IMR-90 (cell line): ENCODE measurements at regions not wholly inside any gene's neighbourhood (a gene's known extent, or its start where the extent isn't known, plus 50 kb on each side); places are given as distances from the start of the nearest gene placed in this dataset.
A peak's percentile ranks its signal among the peaks of the same experiment; 100 is the strongest.

Experiments used
- ATAC-seq: fragments of 200-7000 bp; cut with Tn5 transposase; 2 replicates; pipeline ENCODE4 v1.9.1; 2020; ENCODE audit warnings: low read depth, mild to moderate bottlenecking, moderate library complexity
- BruUV-seq: library from RNA; stranded (reverse); fragments of 400-500 nt; replicated peaks from 2 replicates; lab custom pipeline; 2021; lab: Mats Ljungman, UMichigan
- CTCF ChIA-PET: fragments of 300-600 bp; formaldehyde crosslinking; extraction: SDS; loops from one replicate; lab custom pipeline; 2021; ENCODE audit warnings: antibody characterized with exemption; lab: Yijun Ruan, JAX
- POLR2A ChIA-PET: fragments of 300-600 bp; sonication (Branson Sonifier 250); formaldehyde crosslinking; loops from one replicate; lab custom pipeline; 2022; ENCODE audit warnings: antibody characterized with exemption; ENCODE audit not compliant: unreplicated experiment; lab: Charles Lee
- DNase-seq: peaks from one replicate; pipeline ENCODE4 v3.0.0; 2013
- H2AFZ ChIP-seq: replicated peaks from 2 replicates; pipeline ENCODE3; 2013; ENCODE audit warnings: low read length, mild to moderate bottlenecking; ENCODE audit not compliant: poor library complexity
- H2AK5ac ChIP-seq: 2 replicates; pipeline ENCODE4 v1.6.1; 2013; ENCODE audit warnings: low read depth, low read length, inconsistent platforms
- H2AK9ac ChIP-seq: replicated peaks from 2 replicates; pipeline ENCODE3; 2013; ENCODE audit warnings: mild to moderate bottlenecking, low read depth, low read length, moderate library complexity; ENCODE audit not compliant: poor library complexity
- H2BK120ac ChIP-seq: 2 replicates; pipeline ENCODE4 v1.6.1; 2013; ENCODE audit warnings: low read depth, low read length, inconsistent platforms
- H2BK15ac ChIP-seq: 3 replicates; pipeline ENCODE4 v1.6.1; 2013; ENCODE audit warnings: low read depth, low read length, inconsistent platforms
- H2BK20ac ChIP-seq: 2 replicates; pipeline ENCODE4 v1.6.1; 2013; ENCODE audit warnings: low read depth, mild to moderate bottlenecking, inconsistent platforms, low read length, moderate library complexity
- H2BK5ac ChIP-seq: 2 replicates; pipeline ENCODE4 v1.6.1; 2013; ENCODE audit warnings: mild to moderate bottlenecking, low read depth, low read length, inconsistent platforms; ENCODE audit not compliant: poor library complexity, severe bottlenecking
- H3K14ac ChIP-seq: replicated peaks from 2 replicates; pipeline ENCODE4 v1.6.1; 2013; ENCODE audit warnings: low read depth, low read length, inconsistent platforms
- H3K18ac ChIP-seq: 2 replicates; pipeline ENCODE4 v1.6.1; 2013; ENCODE audit warnings: low read depth, low read length, control low read depth
- H3K23ac ChIP-seq: 2 replicates; pipeline ENCODE4 v1.6.1; 2013; ENCODE audit warnings: low read depth, low read length, inconsistent platforms
- H3K27ac ChIP-seq: 2 replicates; pipeline ENCODE4 v1.5.1; 2013; ENCODE audit warnings: mild to moderate bottlenecking, control low read depth, low read length; ENCODE audit not compliant: insufficient read depth
- H3K27me3 ChIP-seq: 2 replicates; pipeline ENCODE4 v1.6.1; 2013; ENCODE audit warnings: low read length; ENCODE audit not compliant: control insufficient read depth, insufficient read depth
- H3K36me3 ChIP-seq: 2 replicates; pipeline ENCODE4 v1.6.1; 2013; ENCODE audit warnings: low read length, mixed read lengths; ENCODE audit not compliant: control insufficient read depth, insufficient read depth
- H3K4ac ChIP-seq: 2 replicates; pipeline ENCODE4 v1.6.1; 2013; ENCODE audit warnings: low read depth, low read length, inconsistent platforms
- H3K4me1 ChIP-seq: 2 replicates; pipeline ENCODE4 v1.6.1; 2013; ENCODE audit warnings: low read length, mixed read lengths; ENCODE audit not compliant: control insufficient read depth, insufficient read depth
- H3K4me2 ChIP-seq: 2 replicates; pipeline ENCODE4 v1.6.1; 2013; ENCODE audit warnings: low read depth, mild to moderate bottlenecking, control low read depth, low read length, moderate library complexity
- H3K4me3 ChIP-seq: 2 replicates; pipeline ENCODE4 v1.5.1; 2013; ENCODE audit warnings: low read depth, mild to moderate bottlenecking, control low read depth, low read length, moderate library complexity; ENCODE audit not compliant: insufficient read depth
- H3K56ac ChIP-seq: 2 replicates; pipeline ENCODE4 v1.6.1; 2013; ENCODE audit warnings: low read length, inconsistent platforms; ENCODE audit not compliant: insufficient read depth; ENCODE audit errors: extremely low read depth
- H3K79me1 ChIP-seq, 2 experiments: 2 replicates each; pipeline ENCODE4 v1.6.1; 2013; ENCODE audit warnings: low read length in 2 of 2, inconsistent platforms in 1 of 2, low read depth in 1 of 2
- H3K9ac ChIP-seq: 2 replicates; pipeline ENCODE4 v1.6.1; 2013; ENCODE audit warnings: low read depth, low read length, control low read depth
- H3K9me1 ChIP-seq: 2 replicates; pipeline ENCODE4 v1.6.1; 2013; ENCODE audit warnings: low read length, inconsistent platforms; ENCODE audit not compliant: insufficient read depth
- H3K9me3 ChIP-seq: 2 replicates; pipeline ENCODE4 v1.6.1; 2013; ENCODE audit warnings: low read length; ENCODE audit not compliant: control insufficient read depth, insufficient read depth
- H4K20me1 ChIP-seq: 2 replicates; pipeline ENCODE4 v1.6.1; 2013; ENCODE audit warnings: low read length, inconsistent platforms; ENCODE audit not compliant: insufficient read depth
- H4K5ac ChIP-seq: 2 replicates; pipeline ENCODE4 v1.6.1; 2013; ENCODE audit warnings: mild to moderate bottlenecking, low read depth, low read length, control low read depth
- H4K8ac ChIP-seq, 2 experiments: 2 replicates each; pipeline ENCODE4 v1.6.1; 2013; ENCODE audit warnings: low read depth in 2 of 2, low read length in 2 of 2, control low read depth in 1 of 2, inconsistent platforms in 1 of 2
- H4K91ac ChIP-seq: 2 replicates; pipeline ENCODE4 v1.6.1; 2013; ENCODE audit warnings: low read depth, low read length, inconsistent platforms; ENCODE audit not compliant: insufficient read depth
- POLR2A ChIP-seq: IDR thresholded peaks from 2 replicates; pipeline ENCODE4 v1.6.1; 2012; ENCODE audit warnings: mild to moderate bottlenecking, low read depth, low read length
- RCOR1 ChIP-seq: IDR thresholded peaks from 2 replicates; pipeline ENCODE4 v1.6.1; 2012; ENCODE audit warnings: mild to moderate bottlenecking, low read length, improper control_type of control experiment; ENCODE audit not compliant: insufficient replicate concordance
- RFX5 ChIP-seq: IDR thresholded peaks from 2 replicates; pipeline ENCODE4 v1.8.0; 2012; ENCODE audit warnings: low read depth, mild to moderate bottlenecking, low read length, moderate library complexity
- WGBS, 2 experiments: methylation state at CpG; one replicate each; pipeline versions ENCODE4 v1.1.5 to v1.1.7; 2013; ENCODE audit warnings: missing lambda C conversion rate in 2 of 2; ENCODE audit not compliant: insufficient read length in 1 of 2; ENCODE audit errors: extremely low coverage in 2 of 2; 5-methylcytosine and 5-hydroxymethylcytosine counted together
- dilution Hi-C: fragments of 300-500 bp; cut with HindIII; formaldehyde crosslinking; loops from one replicate; pipeline ENCODE4 v1.14.3; 2018; ENCODE audit warnings: low sequenced_read_pairs; ENCODE audit not compliant: unreplicated experiment
- in situ Hi-C: fragments of 300-500 bp; cut with MboI; formaldehyde crosslinking; loops from 3 replicates; pipeline ENCODE4 v1.14.3; 2019; ENCODE audit warnings: low sequenced_read_pairs, inconsistent platforms, mixed read lengths
- intact Hi-C: fragments of 100-400 bp; cut with micrococcal nuclease; formaldehyde crosslinking; loops from 2 replicates; pipeline ENCODE4 v1.10.0; 2022
- TF ChIP-seq, protein P1 (sequence below): fragments of 150-350 bp; IDR thresholded peaks from 2 replicates; pipeline ENCODE4 v1.6.1; 2017; ENCODE audit warnings: mild to moderate bottlenecking, antibody characterized with exemption, low read length, low read depth
- TF ChIP-seq, protein P2 (sequence below): conservative IDR thresholded peaks from 2 replicates; pipeline ENCODE4 v1.5.1; 2012; ENCODE audit warnings: mild to moderate bottlenecking, low read depth, low read length, improper control_type of control experiment

DNA sequence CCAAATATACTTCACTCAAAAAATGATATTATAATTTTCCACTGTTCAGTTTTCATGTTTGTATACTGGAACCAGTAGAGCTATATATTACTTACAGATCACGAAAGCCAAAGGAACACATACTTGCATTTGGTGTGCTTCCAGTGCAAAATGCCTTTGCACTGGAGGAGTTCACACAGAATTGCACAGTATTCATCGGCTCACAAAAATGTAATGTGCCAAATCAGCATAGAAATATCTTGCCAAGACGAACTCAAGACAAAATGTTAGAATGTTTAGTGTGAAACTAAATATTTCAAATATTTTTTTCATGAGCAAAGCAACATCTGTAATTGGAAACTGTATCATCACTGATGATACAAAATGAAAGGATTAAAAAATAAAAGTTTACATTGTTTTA is 646.2 kb upstream of the SEMA3D start:
- in situ Hi-C loops, result loop anchor here (25.0 kb wide), 1 partner anchor 1921 kb away; no protein-coding TSS in a partner anchor
- Histone ChIP-seq H3K4me2 (no peak overlapping the region), H2BK120ac (no peak overlapping the region), H4K20me1 (no peaks in the 10 kb centered on the region), H2BK5ac (no peak overlapping the region), H3K36me3 (no peaks in the 10 kb centered on the region), H4K5ac (no peak overlapping the region), H2BK20ac (no peak overlapping the region), H2AFZ (no peak overlapping the region), H2BK15ac (no peak overlapping the region), H3K4me3 (no peak overlapping the region), H3K56ac (no peak overlapping the region), H3K27ac (no peak overlapping the region), H2AK5ac (no peak overlapping the region), H4K8ac (no peak overlapping the region), H3K4me1 (no peaks in the 10 kb centered on the region), H3K18ac (no peak overlapping the region), H3K79me1 (no peaks in the 10 kb centered on the region), H3K4ac (no peak overlapping the region), H3K9me3 (no peaks in the 10 kb centered on the region), H3K23ac (no peak overlapping the region), H4K91ac (no peak overlapping the region), H3K14ac (no peak overlapping the region), H2AK9ac (no peak overlapping the region), H3K27me3 (no peaks in the 10 kb centered on the region), H3K9ac (no peak overlapping the region), H3K9me1 (no peaks in the 10 kb centered on the region)
- ATAC-seq (peak; percentile 61), DNase-seq (peak; percentile 11)
- dilution Hi-C loops, result no loop called here
- intact Hi-C loops, result loop anchor here (5.0 to 10.0 kb wide), 2 partner anchors 256 to 368 kb away; no protein-coding TSS in a partner anchor
- CTCF ChIA-PET, result interaction anchor here (1.1 kb wide), 1 partner anchor 11 kb away, joined by 4 read pairs; no protein-coding TSS in a partner anchor
- TF ChIP-seq, protein P1, sequence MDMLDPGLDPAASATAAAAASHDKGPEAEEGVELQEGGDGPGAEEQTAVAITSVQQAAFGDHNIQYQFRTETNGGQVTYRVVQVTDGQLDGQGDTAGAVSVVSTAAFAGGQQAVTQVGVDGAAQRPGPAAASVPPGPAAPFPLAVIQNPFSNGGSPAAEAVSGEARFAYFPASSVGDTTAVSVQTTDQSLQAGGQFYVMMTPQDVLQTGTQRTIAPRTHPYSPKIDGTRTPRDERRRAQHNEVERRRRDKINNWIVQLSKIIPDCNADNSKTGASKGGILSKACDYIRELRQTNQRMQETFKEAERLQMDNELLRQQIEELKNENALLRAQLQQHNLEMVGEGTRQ, result no peak
- TF ChIP-seq RCOR1 (no peak), POLR2A (no peak), RFX5 (no peak)
- TF ChIP-seq, protein P2, sequence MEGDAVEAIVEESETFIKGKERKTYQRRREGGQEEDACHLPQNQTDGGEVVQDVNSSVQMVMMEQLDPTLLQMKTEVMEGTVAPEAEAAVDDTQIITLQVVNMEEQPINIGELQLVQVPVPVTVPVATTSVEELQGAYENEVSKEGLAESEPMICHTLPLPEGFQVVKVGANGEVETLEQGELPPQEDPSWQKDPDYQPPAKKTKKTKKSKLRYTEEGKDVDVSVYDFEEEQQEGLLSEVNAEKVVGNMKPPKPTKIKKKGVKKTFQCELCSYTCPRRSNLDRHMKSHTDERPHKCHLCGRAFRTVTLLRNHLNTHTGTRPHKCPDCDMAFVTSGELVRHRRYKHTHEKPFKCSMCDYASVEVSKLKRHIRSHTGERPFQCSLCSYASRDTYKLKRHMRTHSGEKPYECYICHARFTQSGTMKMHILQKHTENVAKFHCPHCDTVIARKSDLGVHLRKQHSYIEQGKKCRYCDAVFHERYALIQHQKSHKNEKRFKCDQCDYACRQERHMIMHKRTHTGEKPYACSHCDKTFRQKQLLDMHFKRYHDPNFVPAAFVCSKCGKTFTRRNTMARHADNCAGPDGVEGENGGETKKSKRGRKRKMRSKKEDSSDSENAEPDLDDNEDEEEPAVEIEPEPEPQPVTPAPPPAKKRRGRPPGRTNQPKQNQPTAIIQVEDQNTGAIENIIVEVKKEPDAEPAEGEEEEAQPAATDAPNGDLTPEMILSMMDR, result no peak
- POLR2A ChIA-PET, result no interaction called here
- no CpG with 5 or more reads among the region's 3 CpGs for WGBS, 2 experiments
- no TSS peak for BruUV-seq
